K562 (cell line): ENCODE measurements at regions not wholly inside any gene's neighbourhood (a gene's known extent, or its start where the extent isn't known, plus 50 kb on each side); places are given as distances from the start of the nearest gene placed in this dataset.

Experiments
- ATAC-seq: fragments of 200-7000 bp; cut with Tn5 transposase; 3 replicates; pipeline ENCODE4 v1.9.1; 2020; ENCODE audit warnings: moderate library complexity
- BruUV-seq: library from RNA; stranded (reverse); fragments of 400-500 nt; replicated peaks from 2 replicates; lab custom pipeline; 2021; lab: Mats Ljungman, UMichigan
- CTCF ChIA-PET: fragments of 300-600 bp; formaldehyde crosslinking; extraction: SDS; loops from one replicate; lab custom pipeline; 2021; ENCODE audit warnings: low intra/inter-chr PET ratio; lab: Yijun Ruan, JAX
- POLR2A ChIA-PET: fragments of 300-600, 350-650 bp; sonication (Branson Sonifier 250); formaldehyde crosslinking; extraction: SDS; loops from one replicate; lab custom pipeline; 2021; ENCODE audit warnings: antibody characterized with exemption, inconsistent platforms; lab: Yijun Ruan, JAX
- DNase-seq, 4 experiments: peaks; one replicate each; pipeline versions ENCODE4 v3.0.0 to v3.0.0-alpha.2; 2011 to 2018; ENCODE audit warnings: low spot score in 3 of 4, mixed read lengths in 3 of 4; ENCODE audit errors: extremely low read depth in 1 of 4
- FAIRE-seq: peaks from 2 replicates; lab custom pipeline; 2011; peaks lifted over from hg19 to GRCh38; lab: Jason Lieb, UNC
- H2AFZ ChIP-seq: 2 replicates; pipeline ENCODE4 v1.6.0; 2011; ENCODE audit warnings: low read depth, low read length, control low read depth, inconsistent platforms
- H3K27ac ChIP-seq: fragments of 200-600 bp; 3 replicates; pipeline ENCODE4 v1.8.0; 2011; ENCODE audit warnings: low read depth, mild to moderate bottlenecking, control low read depth, inconsistent platforms, low read length, moderate library complexity, mixed read lengths; ENCODE audit errors: extremely low read depth
- H3K27me3 ChIP-seq, 2 experiments: fragments of 300-600 bp in 1 of 2; 2 replicates in 1 of 2; 3 replicates in 1 of 2; pipeline versions ENCODE4 v1.6.0 to v1.8.0; 2011; ENCODE audit warnings: inconsistent platforms in 2 of 2, low read length in 2 of 2, mild to moderate bottlenecking in 1 of 2, mixed read lengths in 1 of 2, moderate library complexity in 1 of 2; ENCODE audit not compliant: control insufficient read depth in 2 of 2, insufficient read depth in 2 of 2
- H3K36me3 ChIP-seq: fragments of 300-600 bp; 3 replicates; pipeline ENCODE4 v1.8.0; 2011; ENCODE audit warnings: mild to moderate bottlenecking, low read length, inconsistent platforms; ENCODE audit not compliant: control insufficient read depth, insufficient read depth
- H3K4me1 ChIP-seq, 2 experiments: fragments of 200-600 bp in 1 of 2; replicated peaks in 1 of 2; 2 replicates in 1 of 2; 3 replicates in 1 of 2; pipeline versions ENCODE4 v1.5.1 to v1.8.0; 2011; ENCODE audit warnings: inconsistent platforms in 2 of 2, low read length in 2 of 2, mild to moderate bottlenecking in 1 of 2, mixed read lengths in 1 of 2, moderate library complexity in 1 of 2; ENCODE audit not compliant: control insufficient read depth in 2 of 2, insufficient read depth in 2 of 2
- H3K4me2 ChIP-seq: 2 replicates; pipeline ENCODE4 v1.6.1; 2011; ENCODE audit warnings: low read length, control low read depth, inconsistent platforms, mixed read lengths; ENCODE audit not compliant: insufficient read depth
- H3K4me3 ChIP-seq: fragments of 200-600 bp; sonication (generic), shearing (Covaris generic); 2 replicates; pipeline ENCODE4 v1.5.1; 2016; ENCODE audit warnings: control low read depth, inconsistent platforms
- H3K79me2 ChIP-seq: fragments of 200-600 bp; 3 replicates; pipeline ENCODE4 v1.8.0; 2011; ENCODE audit warnings: low read length, inconsistent platforms; ENCODE audit not compliant: control insufficient read depth, insufficient read depth
- H3K9ac ChIP-seq, 2 experiments: 2 replicates each; pipeline versions ENCODE4 v1.6.0 to v1.6.1; 2011; ENCODE audit warnings: low read depth in 2 of 2, low read length in 2 of 2, control low read depth in 1 of 2, inconsistent platforms in 1 of 2, mild to moderate bottlenecking in 1 of 2, mixed read lengths in 1 of 2; ENCODE audit not compliant: insufficient read depth in 1 of 2
- H3K9me1 ChIP-seq: one replicate; pipeline ENCODE4 v1.6.0; 2011; ENCODE audit warnings: inconsistent platforms, mild to moderate bottlenecking, low read length, moderate library complexity; ENCODE audit not compliant: control insufficient read depth, insufficient read depth
- H3K9me3 ChIP-seq: replicated peaks from 2 replicates; pipeline ENCODE4 v1.5.1; 2011; ENCODE audit warnings: low read depth, low read length, inconsistent platforms; ENCODE audit not compliant: control insufficient read depth, insufficient read depth
- H4K20me1 ChIP-seq: replicated peaks from 2 replicates; pipeline ENCODE4 v1.6.1; 2011; ENCODE audit warnings: low read length, inconsistent platforms, mixed read lengths; ENCODE audit not compliant: control insufficient read depth, insufficient read depth
- BACH1 ChIP-seq: fragments of 200-800 bp; sonication (Bioruptor generic); IDR thresholded peaks from 2 replicates; pipeline ENCODE4 v1.6.1; 2016; ENCODE audit warnings: missing genetic modification characterization, missing compliant biosample characterization
- CSDE1 ChIP-seq, 2 experiments: fragments of 450-650 bp; IDR thresholded peaks; 2 replicates each; pipeline ENCODE4 v1.6.1; 2016; ENCODE audit warnings: mild to moderate bottlenecking in 1 of 2
- GTF2E2 ChIP-seq: fragments of 200-800 bp; sonication (Bioruptor generic); IDR thresholded peaks from 2 replicates; pipeline ENCODE4 v1.6.1; 2016; ENCODE audit warnings: missing genetic modification characterization, missing compliant biosample characterization
- NFATC3 ChIP-seq: fragments of 450-650 bp; IDR thresholded peaks from 2 replicates; pipeline ENCODE4 v1.6.1; 2017; ENCODE audit warnings: mild to moderate bottlenecking
- NFIC ChIP-seq: fragments of 450-650 bp; IDR thresholded peaks from 2 replicates; pipeline ENCODE4 v1.6.1; 2017; ENCODE audit warnings: mild to moderate bottlenecking, inconsistent platforms
- PHB ChIP-seq: fragments of 250-450 bp; sonication (Bioruptor Pico); IDR thresholded peaks from 2 replicates; pipeline ENCODE4 v1.5.0; 2021
- POLR2G ChIP-seq: fragments of 200-400 bp; formaldehyde crosslinking; IDR thresholded peaks from 2 replicates; pipeline ENCODE4 v1.6.1; 2017; ENCODE audit warnings: low read depth, mild to moderate bottlenecking, antibody characterized with exemption, low read length, moderate library complexity
- SMARCB1 ChIP-seq: IDR thresholded peaks from 2 replicates; pipeline ENCODE4 v1.6.1; 2011; ENCODE audit warnings: improper control_type of control experiment, low read depth; ENCODE audit not compliant: insufficient read length
- SMC3 ChIP-seq: conservative IDR thresholded peaks from 2 replicates; pipeline ENCODE4 v1.6.1; 2011; ENCODE audit warnings: low read depth, low read length, improper control_type of control experiment; ENCODE audit not compliant: insufficient read depth
- ZNF24 ChIP-seq: fragments of 450-650 bp; IDR thresholded peaks from 2 replicates; pipeline ENCODE4 v1.6.1; 2016
- ZNF407 ChIP-seq: fragments of 450-650 bp; IDR thresholded peaks from 2 replicates; pipeline ENCODE4 v1.6.1; 2016; ENCODE audit warnings: low read depth
- WGBS: fragments of 100-300 bp; shearing (Covaris generic); methylation state at CpG from one replicate; pipeline ENCODE4 v1.1.6; 2016; ENCODE audit warnings: low coverage, mixed read lengths; ENCODE audit not compliant: insufficient coverage; ENCODE audit errors: missing lambda C conversion rate; 5-methylcytosine and 5-hydroxymethylcytosine counted together
- in situ Hi-C: fragments of 300-500 bp; cut with MboI; formaldehyde crosslinking; loops from 4 replicates; pipeline ENCODE4 v1.15.0; 2018; ENCODE audit warnings: inconsistent platforms, mixed read lengths
- intact Hi-C: fragments of 100-400 bp; cut with micrococcal nuclease; formaldehyde crosslinking; loops from 2 replicates; pipeline ENCODE4 v1.14.2; 2022
- TF ChIP-seq, protein P1 (sequence below): sonication (generic); formaldehyde crosslinking; IDR thresholded peaks from 2 replicates; pipeline ENCODE4 v1.8.1; 2023; ENCODE audit warnings: mild to moderate bottlenecking, missing genetic modification reagents
- TF ChIP-seq, protein P2 (sequence below): fragments of 250-450 bp; sonication (Bioruptor Pico); IDR thresholded peaks from 2 replicates; pipeline ENCODE4 v1.8.0; 2021; ENCODE audit warnings: moderate library complexity, mild to moderate bottlenecking, inconsistent platforms

GRCh38 chr22:47620391-47620790 lies 857.9 kb downstream of the TBC1D22A start:
- DNase-seq (no peak), ATAC-seq (no peak), FAIRE-seq (no peak)
- Histone ChIP-seq H3K4me1 (peaks cover 0 to 4% of the 10 kb centered on the region in 2 experiments; a peak in 2 of 5 replicates), H3K27ac (no peak overlapping the region), H3K79me2 (no peaks in the 10 kb centered on the region), H3K36me3 (no peaks in the 10 kb centered on the region), H3K9ac (no peak overlapping the region), H3K4me2 (no peak overlapping the region), H2AFZ (no peak overlapping the region), H3K9me3 (no peaks in the 10 kb centered on the region), H4K20me1 (no peaks in the 10 kb centered on the region; the same call in 1 of the 2 replicates), H3K4me3 (no peak overlapping the region), H3K9me1 (no peaks in the 10 kb centered on the region), H3K27me3 (peaks cover 24 to 64% of the 10 kb centered on the region in 2 experiments; a peak in 4 of 5 replicates)
- 4% methylated on average over 9 of the region's 11 CpGs for whole genome bisulfite sequencing
- intact Hi-C loops (loop anchor here (10.0 kb wide), 1 partner anchor 154 kb away; no protein-coding TSS in a partner anchor), in situ Hi-C loops (loop anchor here (10.0 kb wide), 1 partner anchor 224 kb away; no protein-coding TSS in a partner anchor)
- CTCF ChIA-PET: no interaction called here
- POLR2A ChIA-PET: no interaction called here
- no TSS peak for BruUV-seq
- TF ChIP-seq POLR2G (no peak), ZNF407 (no peak), ZNF24 (no peak), GTF2E2 (tag) (no peak), SMARCB1 (no peak), BACH1 (tag) (no peak), CSDE1 (IDR thresholded peaks at IDR 0.05) (no peak), SMC3 (no peak), NFATC3 (no peak), NFIC (no peak), PHB (no peak)
- TF ChIP-seq, protein P1, sequence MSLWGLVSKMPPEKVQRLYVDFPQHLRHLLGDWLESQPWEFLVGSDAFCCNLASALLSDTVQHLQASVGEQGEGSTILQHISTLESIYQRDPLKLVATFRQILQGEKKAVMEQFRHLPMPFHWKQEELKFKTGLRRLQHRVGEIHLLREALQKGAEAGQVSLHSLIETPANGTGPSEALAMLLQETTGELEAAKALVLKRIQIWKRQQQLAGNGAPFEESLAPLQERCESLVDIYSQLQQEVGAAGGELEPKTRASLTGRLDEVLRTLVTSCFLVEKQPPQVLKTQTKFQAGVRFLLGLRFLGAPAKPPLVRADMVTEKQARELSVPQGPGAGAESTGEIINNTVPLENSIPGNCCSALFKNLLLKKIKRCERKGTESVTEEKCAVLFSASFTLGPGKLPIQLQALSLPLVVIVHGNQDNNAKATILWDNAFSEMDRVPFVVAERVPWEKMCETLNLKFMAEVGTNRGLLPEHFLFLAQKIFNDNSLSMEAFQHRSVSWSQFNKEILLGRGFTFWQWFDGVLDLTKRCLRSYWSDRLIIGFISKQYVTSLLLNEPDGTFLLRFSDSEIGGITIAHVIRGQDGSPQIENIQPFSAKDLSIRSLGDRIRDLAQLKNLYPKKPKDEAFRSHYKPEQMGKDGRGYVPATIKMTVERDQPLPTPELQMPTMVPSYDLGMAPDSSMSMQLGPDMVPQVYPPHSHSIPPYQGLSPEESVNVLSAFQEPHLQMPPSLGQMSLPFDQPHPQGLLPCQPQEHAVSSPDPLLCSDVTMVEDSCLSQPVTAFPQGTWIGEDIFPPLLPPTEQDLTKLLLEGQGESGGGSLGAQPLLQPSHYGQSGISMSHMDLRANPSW (CRISPR knock-in tag): no peak
- TF ChIP-seq, protein P2, sequence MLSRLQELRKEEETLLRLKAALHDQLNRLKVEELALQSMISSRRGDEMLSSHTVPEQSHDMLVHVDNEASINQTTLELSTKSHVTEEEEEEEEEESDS: no peak
